Subcutaneous abdominal adipose tissue (tissue), 5 donors: ENCODE measurements at regions not wholly inside any gene's neighbourhood (a gene's known extent, or its start where the extent isn't known, plus 50 kb on each side); places are given as distances from the start of the nearest gene placed in this dataset.

Source experiments
- H3K27ac ChIP-seq: one replicate; pipeline ENCODE4 v1.7.0; 2013; ENCODE audit warnings: low read depth, mild to moderate bottlenecking, inconsistent platforms, low read length, moderate library complexity
- H3K27me3 ChIP-seq, 5 donors: one replicate each; pipeline ENCODE4 v1.7.0; 2013; ENCODE audit warnings: low read length in 5 of 5, inconsistent platforms in 1 of 5; ENCODE audit not compliant: control insufficient read depth in 5 of 5, insufficient read depth in 4 of 5
- H3K36me3 ChIP-seq, 5 donors: one replicate each; pipeline ENCODE4 v1.7.0; 2013; ENCODE audit warnings: low read length in 5 of 5; ENCODE audit not compliant: control insufficient read depth in 5 of 5, insufficient read depth in 5 of 5
- H3K4me1 ChIP-seq, 5 donors: one replicate each; pipeline ENCODE4 v1.7.0; 2013; ENCODE audit warnings: low read length in 5 of 5, mild to moderate bottlenecking in 3 of 5, moderate library complexity in 1 of 5; ENCODE audit not compliant: control insufficient read depth in 5 of 5, insufficient read depth in 5 of 5
- H3K4me3 ChIP-seq, 5 donors: one replicate each; pipeline ENCODE4 v1.7.0; 2013; ENCODE audit warnings: low read length in 5 of 5, low read depth in 1 of 5
- H3K9ac ChIP-seq, 5 donors: one replicate each; pipeline ENCODE4 v1.7.0; 2013; ENCODE audit warnings: low read length in 5 of 5, mild to moderate bottlenecking in 4 of 5, moderate library complexity in 3 of 5
- H3K9me3 ChIP-seq, 5 donors: one replicate each; pipeline ENCODE4 v1.7.0; 2013; ENCODE audit warnings: low read length in 5 of 5; ENCODE audit not compliant: control insufficient read depth in 5 of 5
- donor health status: healthy.
- donor health status: healthy.
- donor health status: healthy.
- donor health status: healthy.
- donor health status: healthy.

DNA sequence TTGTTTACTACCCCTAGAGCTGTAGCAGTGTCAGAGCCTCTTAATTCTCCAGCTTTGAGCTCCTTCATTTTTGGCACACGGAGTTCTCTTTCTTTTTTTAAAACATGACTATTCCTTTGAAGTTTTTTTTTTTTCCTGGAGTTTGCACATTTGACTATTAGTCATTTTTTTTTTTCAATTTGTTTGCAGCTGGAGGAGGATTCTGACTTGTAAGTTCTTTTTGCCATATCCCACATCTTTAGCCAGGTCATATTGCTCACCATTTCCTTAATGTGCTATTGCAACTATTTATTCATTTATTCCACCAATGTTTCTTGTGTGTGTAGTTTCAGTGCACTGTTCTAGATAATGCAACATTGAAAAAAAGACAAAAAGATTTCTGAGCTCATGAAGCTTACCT is 166.3 kb upstream of the ARHGAP20 start:
- Histone ChIP-seq H3K9me3 (no peaks in the 10 kb centered on the region), H3K27me3 (no peaks in the 10 kb centered on the region), H3K4me1 (peaks cover 0 to 6% (median 5%) of the 10 kb centered on the region in 5 donors), H3K27ac (no peak overlapping the region), H3K36me3 (no peaks in the 10 kb centered on the region), H3K9ac (no peak overlapping the region), H3K4me3 (no peak overlapping the region)

DNA sequence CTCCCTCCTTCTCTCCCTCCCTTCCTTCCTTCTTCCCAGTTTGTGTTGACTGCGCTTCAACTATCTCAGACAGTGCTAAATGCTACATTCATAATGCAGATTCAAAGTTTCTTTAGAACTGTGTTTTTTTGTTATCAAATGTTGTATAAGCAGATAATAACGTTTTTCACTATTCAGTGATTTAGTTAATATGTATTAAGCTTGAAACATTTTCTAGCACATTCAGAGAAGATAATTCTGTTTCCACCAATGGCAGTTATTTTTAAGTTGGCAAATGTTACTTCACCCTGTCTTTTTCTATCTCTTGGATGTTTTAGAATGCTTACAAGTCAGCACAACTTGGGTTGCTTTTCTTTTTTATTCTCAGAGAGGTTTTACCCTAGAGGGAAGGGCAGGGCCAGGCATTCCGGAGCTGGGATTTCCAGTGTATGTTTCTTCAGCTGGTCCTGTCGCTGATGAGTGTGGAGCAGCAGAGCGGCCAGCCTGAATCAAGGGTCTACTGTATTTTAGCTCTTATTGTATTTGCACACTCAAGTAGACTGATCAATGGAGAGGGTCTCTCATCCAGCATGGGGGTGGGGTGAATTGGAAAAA is 162.3 kb upstream of the ARHGAP20 start:
- H3K9me3 ChIP-seq = no peaks in the 10 kb centered on the region

DNA sequence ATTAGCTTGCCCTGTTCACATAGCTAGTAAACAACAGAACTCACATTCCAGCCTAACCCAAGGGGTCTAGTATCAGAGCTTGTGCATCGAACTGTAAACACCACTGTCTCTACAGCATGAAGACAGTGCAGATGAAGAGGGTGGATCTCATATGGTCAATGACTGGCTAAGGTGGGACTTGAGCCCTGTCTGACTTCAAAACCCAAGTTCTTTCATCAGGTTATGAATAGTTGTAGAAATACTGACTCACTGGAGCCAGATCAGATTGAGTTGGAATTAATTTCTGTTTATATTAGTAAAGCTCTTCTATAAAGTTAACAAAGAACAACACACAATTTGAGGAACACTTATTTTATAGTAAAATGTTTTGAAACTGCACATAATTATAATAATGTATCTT is 161.7 kb upstream of the ARHGAP20 start:
- Histone ChIP-seq H3K9me3 (no peaks in the 10 kb centered on the region), H3K36me3 (no peaks in the 10 kb centered on the region), H3K4me3 (no peak overlapping the region), H3K9ac (no peak overlapping the region), H3K27ac (no peak overlapping the region), H3K4me1 (peaks cover 0 to 5% (median 0%) of the 10 kb centered on the region in 5 donors), H3K27me3 (no peaks in the 10 kb centered on the region)

More for the DNA sequence above, 162.3 kb upstream of the ARHGAP20 start:
- Histone ChIP-seq H3K27ac (no peak overlapping the region), H3K4me1 (peaks cover 0 to 5% (median 0%) of the 10 kb centered on the region in 5 donors), H3K4me3 (no peak overlapping the region), H3K36me3 (no peaks in the 10 kb centered on the region), H3K9ac (no peak overlapping the region), H3K27me3 (no peaks in the 10 kb centered on the region)

DNA sequence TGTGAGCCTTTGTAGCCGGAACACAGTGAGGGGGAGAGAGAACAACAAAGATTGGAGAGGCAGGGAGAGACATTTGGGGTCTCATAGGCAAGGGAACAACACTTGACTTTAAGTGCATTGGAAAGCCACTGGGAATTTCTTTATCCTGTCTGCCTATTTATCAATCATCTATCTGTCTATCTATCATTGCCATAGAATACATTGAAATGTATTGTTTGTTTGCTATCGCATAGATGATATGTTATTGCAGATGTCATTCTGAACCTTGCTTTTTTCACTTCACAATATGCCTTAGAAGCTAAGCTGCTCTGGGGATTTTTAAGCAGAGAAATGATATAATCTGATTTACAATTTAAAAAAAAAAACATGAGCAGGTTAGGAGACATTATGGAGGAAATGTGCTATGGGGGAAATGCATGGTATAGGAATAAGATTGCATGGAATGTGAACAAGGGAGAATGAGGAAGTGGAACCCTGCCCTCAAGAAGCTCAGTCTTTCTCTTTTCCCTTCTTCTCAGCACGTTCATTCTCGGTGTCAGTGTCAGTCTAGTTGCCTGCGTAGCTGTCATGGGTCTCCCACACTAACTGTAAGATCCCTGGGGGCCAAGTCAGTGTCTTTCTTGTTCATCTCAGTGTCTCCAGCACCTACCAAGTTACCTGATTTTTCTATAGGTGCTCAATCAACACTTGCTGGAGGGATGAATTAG is 158.7 kb upstream of the ARHGAP20 start:
- Histone ChIP-seq H3K4me1 (peaks cover 0 to 5% (median 0%) of the 10 kb centered on the region in 5 donors), H3K9me3 (no peaks in the 10 kb centered on the region)

DNA sequence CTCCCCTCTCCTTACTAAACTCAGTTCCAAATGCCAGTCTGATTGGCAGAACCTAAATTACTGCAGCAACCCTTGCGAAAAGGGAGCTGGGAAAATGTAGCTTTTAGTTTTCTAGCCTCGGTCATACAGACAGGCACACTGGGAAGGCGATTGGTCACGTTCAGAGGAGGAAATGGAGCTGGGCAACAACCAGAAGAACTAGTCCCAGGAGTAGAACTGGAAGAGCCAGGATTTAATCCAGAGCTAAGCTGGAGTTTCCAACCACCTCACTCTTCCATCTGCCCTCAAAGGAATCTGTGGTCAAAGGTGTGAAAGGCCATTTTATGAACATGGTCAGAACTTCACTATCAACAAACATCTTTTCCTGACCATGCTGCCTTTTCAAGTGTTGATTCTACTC is 155.7 kb upstream of the ARHGAP20 start:
- Histone ChIP-seq H3K36me3 (no peaks in the 10 kb centered on the region), H3K27ac (no peak overlapping the region), H3K27me3 (no peaks in the 10 kb centered on the region), H3K4me3 (no peak overlapping the region), H3K4me1 (peaks cover 0 to 6% (median 0%) of the 10 kb centered on the region in 5 donors), H3K9me3 (no peaks in the 10 kb centered on the region), H3K9ac (no peak overlapping the region)

More for the DNA sequence above, 158.7 kb upstream of the ARHGAP20 start:
- H3K36me3 ChIP-seq = no peaks in the 10 kb centered on the region
- H3K4me3 ChIP-seq = no peak overlapping the region
- no peak overlapping the region for H3K9ac ChIP-seq
- no peak overlapping the region for H3K27ac ChIP-seq
- no peaks in the 10 kb centered on the region for H3K27me3 ChIP-seq

DNA sequence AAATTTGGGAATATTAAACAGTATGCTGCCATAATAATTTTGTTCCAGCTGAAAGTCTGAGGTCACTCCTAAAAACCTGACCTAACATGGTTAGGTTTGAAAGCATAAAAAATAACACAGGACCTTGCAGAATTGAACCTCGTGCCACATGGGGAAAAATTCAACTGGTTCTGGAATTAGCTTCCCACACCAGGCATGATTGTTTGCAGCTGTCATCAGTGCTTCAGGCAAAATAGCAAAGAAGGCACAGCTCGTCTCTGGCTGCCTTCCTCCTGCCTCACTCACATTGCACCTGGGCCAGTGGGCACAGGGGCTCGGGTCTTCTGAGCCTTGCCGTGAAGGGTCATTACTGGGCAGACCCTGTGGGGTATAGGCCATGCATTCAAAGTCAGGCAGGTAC is 153.8 kb upstream of the ARHGAP20 start:
- no peak overlapping the region for H3K9ac ChIP-seq
- peaks cover 0 to 16% (median 3%) of the 10 kb centered on the region in 5 donors for H3K4me1 ChIP-seq
- H3K27me3 ChIP-seq = no peaks in the 10 kb centered on the region
- H3K36me3 ChIP-seq = no peaks in the 10 kb centered on the region
- H3K27ac ChIP-seq = no peak overlapping the region
- no peaks in the 10 kb centered on the region for H3K9me3 ChIP-seq
- no peak overlapping the region for H3K4me3 ChIP-seq

DNA sequence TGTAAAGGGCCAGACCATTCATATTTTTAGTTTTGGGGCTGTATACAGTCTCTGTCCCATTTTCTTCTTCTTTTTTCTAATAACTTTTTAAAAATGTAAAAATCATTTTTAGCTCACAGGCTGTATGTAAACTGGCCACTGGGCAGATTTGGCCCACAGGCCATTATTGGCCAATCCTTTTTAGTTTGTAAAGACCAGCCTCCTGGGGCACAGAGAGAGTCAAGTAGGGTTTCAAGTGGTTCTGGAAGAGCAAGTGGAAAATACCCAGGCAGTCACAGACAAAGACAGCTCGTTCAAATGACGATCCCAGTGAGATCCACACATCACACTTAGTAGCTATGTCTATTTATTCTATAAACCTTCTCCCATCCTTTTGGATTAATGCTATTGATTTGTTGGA is 150.2 kb upstream of the ARHGAP20 start:
- Histone ChIP-seq H3K4me1 (peaks cover 3 to 31% (median 17%) of the 10 kb centered on the region in 5 donors), H3K27ac (peak overlapping the region; percentile 69), H3K36me3 (no peaks in the 10 kb centered on the region), H3K9ac (peak overlapping the region in 2 of 5 donors; percentile 14 to 37), H3K27me3 (no peaks in the 10 kb centered on the region), H3K4me3 (no peak overlapping the region), H3K9me3 (no peaks in the 10 kb centered on the region)

DNA sequence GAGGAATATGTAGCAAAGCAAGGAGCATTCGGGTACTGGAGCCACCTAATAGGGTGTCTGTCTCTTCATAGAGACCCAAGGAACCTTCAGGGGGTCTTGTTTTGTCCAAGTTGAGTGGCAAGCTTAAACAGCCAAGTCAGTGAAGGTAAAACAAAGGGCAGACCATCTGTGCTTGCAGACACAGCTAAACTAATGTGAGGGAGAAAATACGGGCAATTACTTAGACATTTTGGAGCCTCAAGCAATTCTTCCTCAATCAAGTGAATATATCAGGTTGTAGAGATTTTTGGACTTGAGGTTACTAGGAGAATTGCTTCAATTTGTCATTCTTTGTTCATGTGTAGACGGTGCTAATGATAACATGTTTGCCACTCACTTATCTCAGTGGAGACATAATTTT is 148.2 kb upstream of the ARHGAP20 start:
- no peak overlapping the region for H3K4me3 ChIP-seq
- no peaks in the 10 kb centered on the region for H3K27me3 ChIP-seq
- peaks cover 3 to 38% (median 24%) of the 10 kb centered on the region in 5 donors for H3K4me1 ChIP-seq
- no peaks in the 10 kb centered on the region for H3K9me3 ChIP-seq
- no peaks in the 10 kb centered on the region for H3K36me3 ChIP-seq
- no peak overlapping the region for H3K27ac ChIP-seq
- H3K9ac ChIP-seq = no peak overlapping the region

DNA sequence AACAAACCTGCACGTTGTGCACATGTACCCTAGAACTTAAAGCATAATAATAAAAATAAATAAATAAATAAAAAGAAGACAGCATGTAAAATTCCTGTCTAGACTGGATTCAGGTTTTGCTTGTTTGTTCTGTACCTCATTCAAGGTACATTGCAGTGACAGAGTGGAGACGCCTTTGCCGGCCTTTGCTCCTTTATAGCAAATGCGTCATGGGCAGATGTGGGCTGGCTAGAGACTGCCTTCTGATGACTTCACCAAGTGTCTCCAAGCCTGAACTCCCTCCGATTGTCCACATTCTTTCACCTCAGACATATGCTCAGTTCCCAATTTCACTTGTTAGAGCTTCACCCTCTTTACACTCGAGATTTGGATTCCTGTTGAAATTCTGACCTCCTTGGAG is 147.8 kb upstream of the ARHGAP20 start:
- Histone ChIP-seq H3K27me3 (no peaks in the 10 kb centered on the region), H3K9ac (no peak overlapping the region), H3K27ac (no peak overlapping the region), H3K4me1 (peaks cover 4 to 43% (median 29%) of the 10 kb centered on the region in 5 donors), H3K9me3 (no peaks in the 10 kb centered on the region), H3K4me3 (no peak overlapping the region), H3K36me3 (no peaks in the 10 kb centered on the region)

DNA sequence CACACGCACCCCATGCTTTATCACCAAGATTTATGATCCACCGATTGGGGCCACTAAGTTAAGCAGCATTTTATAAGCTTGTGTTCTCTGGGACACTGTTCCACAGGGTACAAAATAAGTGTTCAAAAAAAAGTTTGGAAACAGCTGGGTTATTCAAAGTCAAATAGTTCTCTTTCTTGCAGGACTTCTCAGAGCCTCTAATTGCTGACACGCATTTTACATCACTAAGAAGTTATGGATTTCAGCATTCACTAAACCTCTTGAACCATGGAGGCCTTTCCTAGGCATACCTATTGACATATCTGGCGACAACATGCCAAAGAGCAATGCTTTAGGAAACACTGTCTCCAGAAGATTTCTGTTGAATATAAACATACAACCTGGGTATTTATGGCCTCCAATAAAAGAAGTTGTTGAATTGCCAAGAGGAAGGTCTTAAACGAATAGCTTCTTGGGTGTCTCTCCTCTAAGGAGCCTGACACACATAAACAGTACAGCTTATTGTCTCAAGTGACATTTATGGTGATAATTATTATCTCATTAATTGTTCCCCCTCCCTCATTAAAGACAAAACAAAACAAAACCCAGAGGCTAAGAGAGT is 147.1 kb upstream of the ARHGAP20 start:
- no peaks in the 10 kb centered on the region for H3K27me3 ChIP-seq
- H3K27ac ChIP-seq = peak overlapping the region; percentile 86
- no peaks in the 10 kb centered on the region for H3K36me3 ChIP-seq
- no peak overlapping the region for H3K9ac ChIP-seq
- peaks cover 4 to 49% (median 32%) of the 10 kb centered on the region in 5 donors for H3K4me1 ChIP-seq
- no peaks in the 10 kb centered on the region for H3K9me3 ChIP-seq
- H3K4me3 ChIP-seq = no peak overlapping the region
